HG03460 (cell line): ENCODE measurements at regions not wholly inside any gene's neighbourhood (a gene's known extent, or its start where the extent isn't known, plus 50 kb on each side); places are given as distances from the start of the nearest gene placed in this dataset.

ENCODE experiments used
- ATAC-seq: cut with Tn5 transposase; IDR thresholded peaks from one replicate; pipeline ENCODE4 v1.9.1; 2021; ENCODE audit not compliant: unreplicated experiment

- ATAC-seq: no peak
Observed at GRCh38 chr1:3954170-3955169, 54.4 kb upstream of the C1orf174 start.

GRCh38 chr1:3955196-3955772 is 55.2 kb upstream of the C1orf174 start:
- no peak for ATAC-seq

- no peak for ATAC-seq
Observed at GRCh38 chr1:3956527-3957170, 56.6 kb upstream of the C1orf174 start.

- no peak for ATAC-seq
Observed at GRCh38 chr1:3959361-3959760, 59.3 kb upstream of the C1orf174 start.

GRCh38 chr1:3963554-3963953 is 63.5 kb upstream of the C1orf174 start:
- no peak for ATAC-seq

- no peak for ATAC-seq
Observed at GRCh38 chr1:3965693-3966092, 65.6 kb upstream of the C1orf174 start.

GRCh38 chr1:3968851-3969250 is 68.8 kb upstream of the C1orf174 start:
- ATAC-seq: no peak

GRCh38 chr1:3971981-3972380 is 71.9 kb upstream of the C1orf174 start:
- ATAC-seq: no peak

- no peak for ATAC-seq
Observed at GRCh38 chr1:3975903-3976630, 76.0 kb upstream of the C1orf174 start.

- ATAC-seq: no peak
Observed at GRCh38 chr1:3976821-3977220, 76.7 kb upstream of the C1orf174 start.

GRCh38 chr1:3978196-3978989 is 78.3 kb upstream of the C1orf174 start:
- no peak for ATAC-seq

- no peak for ATAC-seq
Observed at GRCh38 chr1:3978990-3979325, 78.9 kb upstream of the C1orf174 start.

GRCh38 chr1:3981261-3981660 is 81.2 kb upstream of the C1orf174 start:
- ATAC-seq: no peak

GRCh38 chr1:3981746-3982505 is 81.9 kb upstream of the C1orf174 start:
- no peak for ATAC-seq

- no peak for ATAC-seq
Observed at GRCh38 chr1:3983181-3983580, 83.1 kb upstream of the C1orf174 start.

- ATAC-seq: no peak
Observed at GRCh38 chr1:3984586-3984985, 84.5 kb upstream of the C1orf174 start.

- no peak for ATAC-seq
Observed at GRCh38 chr1:3986686-3987218, 86.7 kb upstream of the C1orf174 start.

GRCh38 chr1:3987669-3988235 is 87.7 kb upstream of the C1orf174 start:
- ATAC-seq: no peak

- ATAC-seq: no peak
Observed at GRCh38 chr1:3988431-3988830, 88.4 kb upstream of the C1orf174 start.
